ENCODE measurements at regions not wholly inside any gene's neighbourhood (a gene's known extent, or its start where the extent isn't known, plus 50 kb on each side); places are given as distances from the start of the nearest gene placed in this dataset.

DNA sequence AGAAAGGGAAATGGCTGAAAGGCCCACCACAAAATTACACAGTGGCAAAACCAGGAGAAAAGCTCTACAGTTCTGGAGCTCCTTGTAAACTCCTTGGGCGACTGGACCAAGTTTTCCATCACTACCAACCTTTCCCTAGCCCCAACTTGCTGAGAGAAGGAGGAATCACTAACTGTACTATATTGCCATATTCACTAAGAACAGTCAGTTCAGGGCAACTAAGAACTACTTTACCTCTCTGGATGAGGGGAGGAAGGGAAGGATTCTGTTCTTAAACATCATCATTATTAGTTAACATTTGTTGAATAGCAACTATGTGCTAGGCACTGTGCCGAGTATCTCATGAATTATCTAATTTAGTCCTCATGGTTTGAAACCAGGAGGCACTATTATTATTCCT is 98.1 kb upstream of the SVIL start:
- no peak overlapping the region for H3K23ac ChIP-seq (ENCODE audit: insufficient read length, low read depth, low read length)
- no peak overlapping the region for H2BK5ac ChIP-seq (ENCODE audit: insufficient read length, low read length)
- peaks cover 29% of the 10 kb centered on the region for H3K27me3 Mint-ChIP-seq (ENCODE audit: low read depth)
- H3K4ac ChIP-seq (ENCODE audit: low read depth, low read length): no peak overlapping the region
- H3K27me3 ChIP-seq (ENCODE audit: insufficient read depth, low read length): peaks cover 13% of the 10 kb centered on the region; the same call in 1 of the 2 replicates
- H3K4me1 Mint-ChIP-seq: peaks cover 50 to 59% of the 10 kb centered on the region in 2 experiments
- no peak overlapping the region for H4K5ac ChIP-seq (ENCODE audit: insufficient read length, low read depth, low read length)
- H3K23me2 ChIP-seq (ENCODE audit: insufficient read length, low read depth, low read length, poor library complexity, severe bottlenecking): peaks cover 12% of the 10 kb centered on the region
- TF ChIP-seq, protein P1, sequence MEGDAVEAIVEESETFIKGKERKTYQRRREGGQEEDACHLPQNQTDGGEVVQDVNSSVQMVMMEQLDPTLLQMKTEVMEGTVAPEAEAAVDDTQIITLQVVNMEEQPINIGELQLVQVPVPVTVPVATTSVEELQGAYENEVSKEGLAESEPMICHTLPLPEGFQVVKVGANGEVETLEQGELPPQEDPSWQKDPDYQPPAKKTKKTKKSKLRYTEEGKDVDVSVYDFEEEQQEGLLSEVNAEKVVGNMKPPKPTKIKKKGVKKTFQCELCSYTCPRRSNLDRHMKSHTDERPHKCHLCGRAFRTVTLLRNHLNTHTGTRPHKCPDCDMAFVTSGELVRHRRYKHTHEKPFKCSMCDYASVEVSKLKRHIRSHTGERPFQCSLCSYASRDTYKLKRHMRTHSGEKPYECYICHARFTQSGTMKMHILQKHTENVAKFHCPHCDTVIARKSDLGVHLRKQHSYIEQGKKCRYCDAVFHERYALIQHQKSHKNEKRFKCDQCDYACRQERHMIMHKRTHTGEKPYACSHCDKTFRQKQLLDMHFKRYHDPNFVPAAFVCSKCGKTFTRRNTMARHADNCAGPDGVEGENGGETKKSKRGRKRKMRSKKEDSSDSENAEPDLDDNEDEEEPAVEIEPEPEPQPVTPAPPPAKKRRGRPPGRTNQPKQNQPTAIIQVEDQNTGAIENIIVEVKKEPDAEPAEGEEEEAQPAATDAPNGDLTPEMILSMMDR (conservative IDR thresholded peaks at IDR 0.05): no peak
- H4K20me1 ChIP-seq (ENCODE audit: control insufficient read depth, insufficient read depth, insufficient read length): no peaks in the 10 kb centered on the region
- no peak overlapping the region for H3T11ph ChIP-seq (ENCODE audit: low read length)
- no peak overlapping the region for H2BK120ac ChIP-seq (ENCODE audit: low read depth, low read length, poor library complexity, severe bottlenecking)
- DNase-seq: no peak
- no peak overlapping the region for H3K4me2 ChIP-seq (ENCODE audit: insufficient read depth, insufficient read length, low read length)
- no peak overlapping the region for H3K4me3 Mint-ChIP-seq
- H2BK15ac ChIP-seq (ENCODE audit: low read depth, low read length): no peak overlapping the region
- no peak overlapping the region for H2AFZ ChIP-seq (ENCODE audit: low read length)
- no peaks in the 10 kb centered on the region for H3K9me3 ChIP-seq (ENCODE audit: control insufficient read depth, low read depth, low read length)
- H3K14ac ChIP-seq (ENCODE audit: insufficient read depth, low read length): no peak overlapping the region
- H3K18ac ChIP-seq (ENCODE audit: insufficient read length, low read depth, low read length): no peak overlapping the region
- H3K27ac ChIP-seq (ENCODE audit: insufficient read length, low read depth, low read length): no peak overlapping the region
- no peak overlapping the region for H2BK20ac ChIP-seq (ENCODE audit: low read depth, low read length, poor library complexity, severe bottlenecking)
- H3K56ac ChIP-seq (ENCODE audit: insufficient read length, low read depth, low read length): no peak overlapping the region
- WGBS (ENCODE audit: extremely low coverage, insufficient read length, low lambda C conversion rate): no CpG with 5 or more reads among the region's 2 CpGs
- H3K79me2 ChIP-seq (ENCODE audit: insufficient read depth, low read length): no peaks in the 10 kb centered on the region
- no peak overlapping the region for H3K27ac Mint-ChIP-seq
- H3K9ac ChIP-seq (ENCODE audit: extremely low read depth, insufficient read length, low read length): no peak overlapping the region
- no peak overlapping the region for H4K8ac ChIP-seq (replicated peaks; ENCODE audit: insufficient read length, low read depth, low read length)
- H2BK12ac ChIP-seq (ENCODE audit: insufficient read length, low read depth, low read length): no peak overlapping the region
- peaks cover 2 to 3% of the 10 kb centered on the region in 2 experiments; a peak in 2 of 5 replicates for H3K9me3 Mint-ChIP-seq
- no peak overlapping the region for H4K91ac ChIP-seq (ENCODE audit: insufficient read length, low read depth, low read length)
- H3K4me1 ChIP-seq (ENCODE audit: insufficient read depth, low read length): peaks cover 6% of the 10 kb centered on the region
- no peaks in the 10 kb centered on the region for H3K79me1 ChIP-seq (ENCODE audit: insufficient read depth, low read depth, low read length, poor library complexity, severe bottlenecking)
- peaks cover 5 to 10% (median 9%) of the 10 kb centered on the region in 3 experiments; a peak in 6 of 7 replicates for H3K36me3 Mint-ChIP-seq (ENCODE audit: insufficient read depth in 1 of 3, low read depth in 3 of 3)
- no peak overlapping the region for H2AK5ac ChIP-seq (ENCODE audit: insufficient read length, low read length)
